ENCODE measurements at regions not wholly inside any gene's neighbourhood (a gene's known extent, or its start where the extent isn't known, plus 50 kb on each side); places are given as distances from the start of the nearest gene placed in this dataset.
A peak's percentile ranks its signal among the peaks of the same experiment; 100 is the strongest.

DNA sequence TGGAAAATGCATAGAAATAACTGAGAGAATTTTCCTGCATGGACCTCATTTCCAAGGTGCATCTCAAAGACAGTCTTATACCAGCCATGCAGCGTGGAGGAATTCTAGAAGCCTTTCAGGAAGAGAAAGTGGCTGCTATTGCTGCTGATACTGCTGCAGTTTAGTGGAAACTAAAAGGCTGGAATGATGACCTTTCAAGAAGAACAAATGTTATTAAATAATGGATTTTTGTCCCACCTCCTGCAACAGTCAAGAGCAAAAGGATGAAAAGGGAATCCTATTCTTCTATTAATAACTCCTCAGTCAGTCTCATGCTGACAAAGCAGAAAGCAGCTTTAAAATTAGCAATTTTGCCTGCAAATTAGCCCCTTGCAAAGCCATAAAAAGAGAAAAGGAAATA is 68.2 kb upstream of the C1orf87 start:
- DNase-seq, result no peak

DNA sequence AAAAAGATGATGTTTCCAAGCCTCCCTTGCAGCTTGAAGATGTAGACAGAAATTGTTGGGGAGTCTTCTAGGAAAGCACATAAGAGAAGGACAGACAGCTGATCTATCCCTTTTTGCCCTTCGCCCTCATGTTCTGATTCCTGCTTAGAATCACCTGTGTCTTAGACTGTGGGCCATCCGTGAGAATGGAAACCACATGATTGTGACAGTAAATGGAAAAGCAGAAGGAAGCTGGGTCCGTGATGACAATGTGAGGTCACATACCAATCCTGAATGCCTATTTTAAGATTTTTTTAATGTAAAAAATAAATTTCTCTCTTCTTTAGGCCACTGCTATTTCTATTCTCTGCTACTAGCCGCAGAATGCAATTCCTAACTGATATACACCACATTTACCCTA is 67.7 kb upstream of the C1orf87 start:
- no peak for DNase-seq

DNA sequence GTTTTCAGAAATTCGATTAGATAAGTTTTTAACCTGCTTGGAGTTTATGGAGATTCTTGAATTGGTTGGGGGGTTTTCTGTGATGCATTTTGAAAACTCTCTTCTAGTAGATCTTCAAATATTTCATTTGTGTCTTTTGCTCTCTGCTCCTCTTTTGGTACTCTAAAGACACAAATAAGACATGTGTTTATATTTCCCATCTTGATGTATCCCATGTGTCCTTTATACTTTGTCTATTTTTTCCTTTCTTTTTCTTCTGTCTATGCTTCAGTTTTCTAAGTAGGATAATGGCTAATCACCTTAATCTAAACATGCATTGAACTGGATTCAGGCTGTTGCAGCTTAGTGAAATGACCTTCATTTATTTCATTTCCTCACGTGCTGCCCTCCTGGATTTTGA is 63.8 kb upstream of the C1orf87 start:
- no peak for DNase-seq

DNA sequence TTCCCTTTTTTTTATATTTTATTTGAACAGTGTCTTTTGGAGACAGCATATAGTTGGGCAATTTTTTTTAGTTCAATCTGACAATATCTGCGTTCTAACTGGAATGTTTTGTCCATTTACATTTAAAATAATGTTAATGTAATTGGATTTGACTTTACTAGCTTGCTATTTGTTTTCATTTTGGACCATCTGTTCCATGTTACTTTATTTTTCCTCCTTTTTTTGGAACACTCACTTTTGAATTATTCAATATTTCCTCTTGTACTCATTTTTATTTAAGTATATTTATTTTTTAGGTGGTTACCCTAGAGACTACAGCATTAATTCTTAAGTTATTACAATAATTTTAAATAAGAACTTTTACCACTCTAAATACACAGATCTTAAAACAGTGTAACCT is 62.8 kb upstream of the C1orf87 start:
- DNase-seq, result no peak

DNA sequence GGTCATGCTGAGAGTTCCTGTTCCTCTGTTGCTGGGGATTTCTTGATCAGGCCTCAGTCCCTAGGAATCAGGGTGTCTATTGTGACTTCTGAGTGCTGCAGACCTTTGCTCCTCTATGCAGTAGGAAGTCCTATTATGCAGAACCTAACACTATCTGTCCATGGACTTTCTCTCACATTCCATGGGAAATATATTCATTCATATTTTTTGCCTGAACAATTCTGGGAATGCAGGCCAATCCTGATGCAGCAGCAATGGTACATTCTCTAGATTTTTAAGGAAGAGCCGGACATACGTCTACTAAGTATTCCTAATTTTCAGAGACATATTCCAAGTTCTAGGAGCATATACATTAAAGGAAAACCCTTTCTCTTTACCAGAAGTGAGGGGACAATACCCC is 61.1 kb upstream of the C1orf87 start:
- no peak for DNase-seq

DNA sequence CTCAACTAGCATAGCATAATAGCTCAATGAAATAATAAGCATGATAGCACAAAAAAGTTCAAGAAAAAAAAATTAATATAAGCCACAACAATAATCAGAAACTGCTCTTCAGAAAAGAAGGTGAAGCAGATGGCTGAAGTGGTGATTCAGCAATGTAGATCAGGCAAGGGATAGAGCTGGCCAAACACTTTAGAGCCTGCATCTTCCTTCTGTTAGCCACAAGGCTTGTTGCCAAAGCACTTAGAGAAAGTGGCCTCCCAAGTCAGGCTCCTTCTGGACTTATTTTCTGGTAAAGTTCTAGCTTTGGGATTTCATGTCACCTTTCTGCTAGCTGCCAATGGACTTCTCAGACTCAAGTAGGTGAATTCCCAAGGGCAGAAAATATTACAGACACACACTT is 60.3 kb upstream of the C1orf87 start:
- DNase-seq, result no peak

DNA sequence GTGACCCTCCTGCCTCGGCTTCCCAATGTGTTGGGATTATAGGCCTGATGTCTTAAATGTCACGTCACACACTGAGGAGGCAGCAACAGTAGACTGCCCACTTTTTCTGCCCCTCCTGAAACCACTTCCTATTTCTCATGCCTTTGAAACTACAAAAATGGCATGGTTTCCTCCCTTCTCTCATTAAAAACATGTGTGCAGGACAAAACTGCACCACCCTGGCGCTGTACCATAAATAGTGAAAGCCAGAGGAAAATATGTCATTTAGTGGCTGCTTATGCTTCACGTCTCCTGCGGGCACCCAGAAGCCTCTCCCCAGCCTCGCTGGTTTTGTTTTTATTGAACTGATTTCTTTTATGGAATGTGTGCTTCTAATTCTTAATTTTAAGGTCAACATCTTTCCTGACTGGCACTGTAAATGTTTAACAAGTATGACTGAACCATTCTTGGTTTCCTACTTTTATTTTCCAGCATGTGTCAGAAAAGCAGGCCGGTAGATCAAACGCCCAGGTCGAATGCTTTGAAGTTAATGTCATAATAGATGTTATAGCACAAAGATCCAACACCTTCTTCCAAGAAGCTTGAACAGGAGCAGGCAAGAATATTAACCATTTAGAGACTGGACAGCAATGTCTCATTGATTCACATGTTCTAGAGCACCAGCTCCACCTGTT is 59.6 kb upstream of the C1orf87 start:
- no peak for DNase-seq

DNA sequence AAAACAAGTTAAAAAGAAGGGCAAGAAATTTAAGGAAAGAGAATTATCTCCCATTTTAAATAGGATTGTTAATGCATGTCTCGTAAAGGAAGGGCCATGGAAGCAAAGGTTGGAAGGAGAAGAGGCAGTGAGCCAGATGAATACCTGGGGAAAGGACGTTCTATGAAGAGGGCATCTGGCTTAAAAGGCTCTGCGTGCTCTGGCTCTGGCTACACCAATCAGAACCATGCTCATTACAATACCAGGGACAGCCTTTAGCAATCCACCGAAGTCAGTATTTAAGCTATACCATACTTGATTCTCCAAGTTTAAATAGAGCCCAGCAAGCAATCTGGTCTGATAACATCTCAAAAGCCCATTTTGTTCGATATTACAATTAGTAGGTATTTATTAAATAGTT is 58.5 kb upstream of the C1orf87 start:
- no peak for DNase-seq

DNA sequence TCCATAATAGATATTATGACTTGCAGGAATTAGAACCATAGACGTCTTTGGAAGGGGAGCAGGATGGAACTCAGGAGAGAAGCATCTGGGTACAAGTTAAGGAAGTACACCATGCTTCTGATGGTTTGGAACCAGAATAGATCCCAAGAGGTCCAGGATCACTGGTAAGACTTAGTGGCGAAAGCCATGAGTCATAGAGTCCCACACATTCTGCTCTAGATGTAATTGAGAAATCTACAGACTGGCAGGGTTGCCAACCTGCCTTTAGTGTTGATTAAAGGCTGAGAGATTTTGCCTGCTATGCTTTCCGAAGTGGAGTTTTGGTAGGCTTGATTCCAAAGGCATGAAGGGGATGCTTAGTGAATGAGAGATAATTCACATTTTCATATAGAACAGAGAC is 57.1 kb upstream of the C1orf87 start:
- DNase-seq, result no peak

DNA sequence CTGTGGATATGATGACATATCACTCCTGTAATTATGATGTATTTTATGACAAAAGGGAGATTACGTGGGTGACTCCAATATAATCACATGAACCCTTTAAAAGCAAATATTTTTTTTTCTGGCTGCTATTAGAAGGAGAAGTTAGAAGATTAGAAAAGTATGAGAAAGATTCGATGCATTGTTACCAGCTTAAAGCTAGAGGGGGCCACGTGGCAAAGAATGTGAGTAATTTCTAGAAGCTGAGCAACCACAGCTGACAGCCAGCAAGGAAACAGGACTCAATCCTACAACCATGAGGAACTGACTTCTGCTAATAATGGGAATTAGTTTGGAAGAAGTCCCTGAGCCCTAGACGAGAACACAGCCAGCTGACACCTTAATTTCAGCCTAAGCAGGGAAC is 56.3 kb upstream of the C1orf87 start:
- no peak for DNase-seq

DNA sequence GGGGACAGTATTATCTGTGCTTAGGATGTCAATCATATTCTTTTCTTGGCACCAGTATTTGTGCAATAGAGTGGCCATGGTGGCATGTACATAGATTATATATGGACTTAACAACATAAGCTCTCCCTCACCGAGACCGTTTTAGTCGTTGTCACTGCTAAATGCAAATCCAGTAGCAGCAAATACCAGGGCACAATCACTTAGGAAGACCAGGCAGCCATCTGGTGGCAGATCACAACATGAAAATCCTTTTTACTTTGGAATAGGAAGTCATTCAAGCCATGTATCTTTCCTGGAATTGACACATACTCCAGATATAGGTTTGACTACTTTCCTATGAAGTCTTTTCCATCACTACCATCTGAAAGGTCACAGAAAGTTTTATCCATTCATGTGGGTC is 53.2 kb upstream of the C1orf87 start:
- DNase-seq, result peak; percentile 5

Data from NCI-H1694 (cell line).